HG03039 (cell line): ENCODE measurements at regions not wholly inside any gene's neighbourhood (a gene's known extent, or its start where the extent isn't known, plus 50 kb on each side); places are given as distances from the start of the nearest gene placed in this dataset.
"Not testable (repeated sequence)": the region's sequence is repeated elsewhere in the genome, so short reads cannot be mapped to it uniquely, and the experiment has no call there.

ENCODE experiments used
- ATAC-seq: cut with Tn5 transposase; IDR thresholded peaks from one replicate; pipeline ENCODE4 v1.9.1; 2021; ENCODE audit warnings: mild to moderate bottlenecking, moderate library complexity; ENCODE audit not compliant: unreplicated experiment

- no peak for ATAC-seq
Measured at GRCh38 chr21:15301014-15301413, 236.2 kb upstream of the NRIP1 start.

- ATAC-seq, result no peak
Measured at GRCh38 chr21:15301736-15302135, 236.9 kb upstream of the NRIP1 start.

GRCh38 chr21:15306271-15306670 lies 241.5 kb upstream of the NRIP1 start:
- ATAC-seq, result no peak

GRCh38 chr21:15308333-15308732 lies 243.5 kb upstream of the NRIP1 start:
- no peak for ATAC-seq

GRCh38 chr21:15309022-15309590 lies 244.3 kb upstream of the NRIP1 start:
- no peak for ATAC-seq

- ATAC-seq, result no peak
Measured at GRCh38 chr21:15309721-15310120, 244.9 kb upstream of the NRIP1 start.

GRCh38 chr21:15311510-15311909 lies 246.7 kb upstream of the NRIP1 start:
- no peak for ATAC-seq

GRCh38 chr21:15317034-15317433 lies 252.2 kb upstream of the NRIP1 start:
- ATAC-seq, result not testable (repeated sequence)

- no peak for ATAC-seq
Measured at GRCh38 chr21:15319727-15320126, 254.9 kb upstream of the NRIP1 start.

GRCh38 chr21:15324542-15324941 lies 259.7 kb upstream of the NRIP1 start:
- no peak for ATAC-seq

GRCh38 chr21:15326032-15326867 lies 261.4 kb upstream of the NRIP1 start:
- ATAC-seq, result no peak

- no peak for ATAC-seq
Measured at GRCh38 chr21:15327637-15328265, 263.0 kb upstream of the NRIP1 start.

- ATAC-seq, result no peak
Measured at GRCh38 chr21:15329191-15329590, 264.4 kb upstream of the NRIP1 start.

- no peak for ATAC-seq
Measured at GRCh38 chr21:15330872-15331271, 266.1 kb upstream of the NRIP1 start.

GRCh38 chr21:15332572-15332971 lies 267.8 kb upstream of the NRIP1 start:
- no peak for ATAC-seq

- no peak for ATAC-seq
Measured at GRCh38 chr21:15333136-15333710, 268.4 kb upstream of the NRIP1 start.

- no peak for ATAC-seq
Measured at GRCh38 chr21:15333951-15334350, 269.2 kb upstream of the NRIP1 start.

- ATAC-seq, result no peak
Measured at GRCh38 chr21:15343066-15343465, 278.3 kb upstream of the NRIP1 start.

- no peak for ATAC-seq
Measured at GRCh38 chr21:15352009-15352408, 287.2 kb upstream of the NRIP1 start.

- no peak for ATAC-seq
Measured at GRCh38 chr21:15353546-15353945, 288.7 kb upstream of the NRIP1 start.

GRCh38 chr21:15354516-15354915 lies 289.7 kb upstream of the NRIP1 start:
- no peak for ATAC-seq

- no peak for ATAC-seq
Measured at GRCh38 chr21:15355066-15355465, 290.3 kb upstream of the NRIP1 start.
